Activated CD4-positive, alpha-beta memory T cell treated with anti-CD3 and anti-CD28 coated beads, Interleukin-2, amount 10 ng/mL, durations not matched to agents 7 days and 5 days (primary cell): ENCODE measurements at regions not wholly inside any gene's neighbourhood (a gene's known extent, or its start where the extent isn't known, plus 50 kb on each side); places are given as distances from the start of the nearest gene placed in this dataset.

Source experiments
- CTCF ChIA-PET: fragments of 350-600 bp; sonication (Branson Sonifier 250); formaldehyde crosslinking; loops from one replicate; lab custom pipeline; 2021; ENCODE audit warnings: antibody characterized with exemption, inconsistent platforms; lab: Charles Lee
- POLR2A ChIA-PET: fragments of 350-600 bp; sonication (Branson Sonifier 250); formaldehyde crosslinking; loops from one replicate; lab custom pipeline; 2021; ENCODE audit warnings: antibody characterized with exemption; lab: Charles Lee
- DNase-seq: peaks from one replicate; pipeline ENCODE4 v3.0.0-alpha.2; 2020
- H3K27ac Mint-ChIP-seq: one replicate; pipeline ENCODE4 v1.8.0; 2021; ENCODE audit warnings: mild to moderate bottlenecking, mixed read lengths
- H3K27me3 Mint-ChIP-seq: one replicate; pipeline ENCODE4 v1.8.0; 2021; ENCODE audit warnings: mixed read lengths
- H3K36me3 Mint-ChIP-seq: one replicate; pipeline ENCODE4 v1.8.0; 2021; ENCODE audit warnings: low read depth, mixed read lengths
- H3K4me1 Mint-ChIP-seq: one replicate; pipeline ENCODE4 v1.8.0; 2021; ENCODE audit warnings: mixed read lengths
- H3K4me3 Mint-ChIP-seq: one replicate; pipeline ENCODE4 v1.8.0; 2021; ENCODE audit warnings: mild to moderate bottlenecking, mixed read lengths
- H3K9me3 Mint-ChIP-seq: one replicate; pipeline ENCODE4 v1.8.0; 2021; ENCODE audit warnings: mixed read lengths

- Mint-ChIP-seq H3K27ac (no peak overlapping the region), H3K4me1 (no peaks in the 10 kb centered on the region), H3K36me3 (no peaks in the 10 kb centered on the region), H3K27me3 (no peaks in the 10 kb centered on the region), H3K9me3 (peaks cover 19% of the 10 kb centered on the region), H3K4me3 (no peak overlapping the region)
- ChIA-PET CTCF (no interaction called here), POLR2A (no interaction called here)
- no peak for DNase-seq
Observed at GRCh38 chr13:85698256-85698655, 101.0 kb downstream of the SLITRK6 start.

DNA sequence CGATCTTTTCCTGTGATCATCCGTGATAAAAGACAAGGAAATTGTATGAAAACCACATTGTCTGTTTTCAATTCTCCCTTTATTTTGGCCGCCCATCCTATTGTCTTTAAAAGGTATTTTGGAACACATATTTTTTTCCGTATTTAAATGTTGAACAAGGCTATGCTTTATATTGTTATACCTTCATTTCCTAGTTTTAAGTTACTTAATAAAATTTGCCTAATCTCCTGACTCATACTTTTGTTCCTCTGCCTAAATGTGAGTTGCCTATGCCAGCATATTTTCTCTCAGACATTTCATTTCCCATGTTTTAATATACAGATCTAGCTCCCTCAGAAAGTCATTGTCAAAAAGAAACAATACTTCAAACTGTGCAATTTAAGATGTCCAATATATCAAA, 104.2 kb downstream of the SLITRK6 start:
- Mint-ChIP-seq H3K4me3 (no peak overlapping the region), H3K27me3 (no peaks in the 10 kb centered on the region), H3K27ac (no peak overlapping the region), H3K36me3 (no peaks in the 10 kb centered on the region), H3K4me1 (no peaks in the 10 kb centered on the region), H3K9me3 (peaks cover 15% of the 10 kb centered on the region)
- POLR2A ChIA-PET, result no interaction called here
- CTCF ChIA-PET, result no interaction called here
- DNase-seq, result no peak

GRCh38 chr13:85693889-85694511, 105.2 kb downstream of the SLITRK6 start:
- H3K9me3 Mint-ChIP-seq, result peaks cover 11% of the 10 kb centered on the region
- ChIA-PET CTCF (no interaction called here), POLR2A (no interaction called here)
- no peaks in the 10 kb centered on the region for H3K27me3 Mint-ChIP-seq
- no peaks in the 10 kb centered on the region for H3K36me3 Mint-ChIP-seq
- H3K27ac Mint-ChIP-seq, result no peak overlapping the region
- H3K4me1 Mint-ChIP-seq, result no peaks in the 10 kb centered on the region
- DNase-seq, result no peak
- H3K4me3 Mint-ChIP-seq, result no peak overlapping the region

DNA sequence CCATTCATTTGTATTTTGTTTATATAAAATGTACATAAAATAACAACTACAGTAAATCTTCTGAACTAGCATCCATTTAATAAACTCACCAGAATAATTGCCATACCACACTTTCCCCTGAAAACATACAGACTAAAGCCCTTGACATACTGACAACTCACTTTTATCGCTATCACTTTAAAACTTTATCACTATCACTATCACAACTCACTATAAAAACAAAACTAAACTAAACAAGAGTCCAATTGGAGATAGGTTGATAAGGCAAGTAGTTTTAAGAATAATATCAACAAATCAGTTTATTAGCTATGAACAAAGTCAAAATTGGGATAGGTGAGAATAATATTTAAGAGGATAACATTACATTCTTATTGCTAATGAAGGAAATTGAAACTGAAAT, 108.9 kb downstream of the SLITRK6 start:
- H3K4me1 Mint-ChIP-seq, result no peaks in the 10 kb centered on the region
- no peak overlapping the region for H3K27ac Mint-ChIP-seq
- H3K9me3 Mint-ChIP-seq, result peaks cover 4% of the 10 kb centered on the region
- H3K27me3 Mint-ChIP-seq, result no peaks in the 10 kb centered on the region
- DNase-seq, result no peak
- H3K4me3 Mint-ChIP-seq, result no peak overlapping the region
- POLR2A ChIA-PET, result no interaction called here
- H3K36me3 Mint-ChIP-seq, result no peaks in the 10 kb centered on the region
- CTCF ChIA-PET, result no interaction called here

GRCh38 chr13:85685436-85685835, 113.8 kb downstream of the SLITRK6 start:
- peaks cover 3% of the 10 kb centered on the region for H3K9me3 Mint-ChIP-seq
- H3K36me3 Mint-ChIP-seq, result no peaks in the 10 kb centered on the region
- no peak overlapping the region for H3K4me3 Mint-ChIP-seq
- DNase-seq, result no peak
- no peak overlapping the region for H3K27ac Mint-ChIP-seq
- POLR2A ChIA-PET, result no interaction called here
- no peaks in the 10 kb centered on the region for H3K27me3 Mint-ChIP-seq
- CTCF ChIA-PET, result no interaction called here
- no peaks in the 10 kb centered on the region for H3K4me1 Mint-ChIP-seq

GRCh38 chr13:85675151-85675907, 123.9 kb downstream of the SLITRK6 start:
- Mint-ChIP-seq H3K27me3 (no peaks in the 10 kb centered on the region), H3K4me1 (no peaks in the 10 kb centered on the region), H3K27ac (no peak overlapping the region), H3K4me3 (no peak overlapping the region), H3K36me3 (no peaks in the 10 kb centered on the region), H3K9me3 (peaks cover 8% of the 10 kb centered on the region)
- ChIA-PET CTCF (no interaction called here), POLR2A (no interaction called here)
- DNase-seq, result no peak

DNA sequence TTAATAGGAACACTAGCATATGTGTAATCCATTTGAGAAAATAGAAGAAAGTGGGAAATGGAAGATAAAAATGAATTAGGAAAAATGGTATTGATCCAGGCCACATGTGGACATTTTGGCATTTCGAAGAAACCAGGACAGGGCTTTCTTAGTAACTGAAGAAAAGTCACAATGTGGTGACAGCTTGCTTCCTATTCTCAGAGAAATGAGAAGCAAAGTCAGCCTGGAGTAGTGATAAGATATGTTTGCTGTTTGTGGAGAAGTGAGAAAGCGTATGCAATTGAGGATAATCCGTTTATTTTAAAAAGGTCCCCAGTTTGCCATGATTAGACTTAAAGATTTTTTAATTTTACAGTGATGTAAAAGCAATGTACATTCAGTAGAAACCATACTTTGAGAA, 127.9 kb downstream of the SLITRK6 start:
- H3K4me3 Mint-ChIP-seq, result no peak overlapping the region
- no peaks in the 10 kb centered on the region for H3K27me3 Mint-ChIP-seq
- no peaks in the 10 kb centered on the region for H3K4me1 Mint-ChIP-seq
- ChIA-PET CTCF (no interaction called here), POLR2A (no interaction called here)
- H3K36me3 Mint-ChIP-seq, result no peaks in the 10 kb centered on the region
- DNase-seq, result no peak
- H3K9me3 Mint-ChIP-seq, result peaks cover 8% of the 10 kb centered on the region
- H3K27ac Mint-ChIP-seq, result no peak overlapping the region

GRCh38 chr13:85666356-85666755, 132.9 kb downstream of the SLITRK6 start:
- Mint-ChIP-seq H3K36me3 (no peaks in the 10 kb centered on the region), H3K4me3 (no peak overlapping the region), H3K27me3 (no peaks in the 10 kb centered on the region), H3K9me3 (no peaks in the 10 kb centered on the region), H3K27ac (no peak overlapping the region), H3K4me1 (no peaks in the 10 kb centered on the region)
- ChIA-PET POLR2A (no interaction called here), CTCF (no interaction called here)
- DNase-seq, result no peak

- Mint-ChIP-seq H3K36me3 (no peaks in the 10 kb centered on the region), H3K27ac (no peak overlapping the region), H3K4me3 (no peak overlapping the region), H3K27me3 (no peaks in the 10 kb centered on the region), H3K4me1 (no peaks in the 10 kb centered on the region), H3K9me3 (no peaks in the 10 kb centered on the region)
- CTCF ChIA-PET, result no interaction called here
- POLR2A ChIA-PET, result no interaction called here
- DNase-seq, result no peak
Observed at GRCh38 chr13:85665286-85665685, 133.9 kb downstream of the SLITRK6 start.

- H3K9me3 Mint-ChIP-seq, result no peaks in the 10 kb centered on the region
- H3K4me3 Mint-ChIP-seq, result no peak overlapping the region
- no peaks in the 10 kb centered on the region for H3K27me3 Mint-ChIP-seq
- no peak overlapping the region for H3K27ac Mint-ChIP-seq
- no peaks in the 10 kb centered on the region for H3K4me1 Mint-ChIP-seq
- DNase-seq, result no peak
- H3K36me3 Mint-ChIP-seq, result no peaks in the 10 kb centered on the region
- CTCF ChIA-PET, result no interaction called here
- POLR2A ChIA-PET, result no interaction called here
Observed at GRCh38 chr13:85663856-85664255, 135.4 kb downstream of the SLITRK6 start.

- ChIA-PET POLR2A (no interaction called here), CTCF (no interaction called here)
- H3K9me3 Mint-ChIP-seq, result no peaks in the 10 kb centered on the region
Observed at GRCh38 chr13:85662186-85662585, 137.0 kb downstream of the SLITRK6 start.

GRCh38 chr13:85661675-85662074, 137.5 kb downstream of the SLITRK6 start:
- Mint-ChIP-seq H3K4me3 (no peak overlapping the region), H3K27ac (no peak overlapping the region), H3K9me3 (no peaks in the 10 kb centered on the region), H3K27me3 (no peaks in the 10 kb centered on the region), H3K36me3 (no peaks in the 10 kb centered on the region), H3K4me1 (no peaks in the 10 kb centered on the region)
- ChIA-PET POLR2A (no interaction called here), CTCF (no interaction called here)
- DNase-seq, result no peak

More at GRCh38 chr13:85662186-85662585, 137.0 kb downstream of the SLITRK6 start:
- Mint-ChIP-seq H3K36me3 (no peaks in the 10 kb centered on the region), H3K27me3 (no peaks in the 10 kb centered on the region), H3K27ac (no peak overlapping the region), H3K4me1 (no peaks in the 10 kb centered on the region), H3K4me3 (no peak overlapping the region)
- no peak for DNase-seq

DNA sequence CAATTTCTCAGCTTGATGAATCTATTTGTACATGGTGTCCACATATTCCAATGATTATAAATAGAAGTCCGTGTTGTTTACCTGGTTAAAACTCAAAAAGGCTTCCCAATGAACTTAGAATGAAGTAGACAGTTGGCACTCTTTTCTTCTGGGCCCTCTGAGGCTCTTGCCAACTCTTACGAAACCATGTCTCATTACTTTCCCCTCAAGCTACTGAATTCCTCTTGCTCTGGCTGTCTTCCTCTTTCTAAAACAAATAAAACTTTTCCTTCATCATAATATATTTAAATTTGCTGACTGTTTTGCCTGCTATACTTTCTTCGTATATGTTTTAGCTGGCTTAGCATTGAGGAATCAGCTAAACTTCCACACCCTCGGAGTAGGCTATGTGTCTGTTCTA, 139.7 kb downstream of the SLITRK6 start:
- ChIA-PET CTCF (no interaction called here), POLR2A (no interaction called here)
- H3K4me1 Mint-ChIP-seq, result no peaks in the 10 kb centered on the region
- no peaks in the 10 kb centered on the region for H3K9me3 Mint-ChIP-seq
- H3K36me3 Mint-ChIP-seq, result no peaks in the 10 kb centered on the region
- DNase-seq, result no peak
- H3K27ac Mint-ChIP-seq, result no peak overlapping the region
- no peak overlapping the region for H3K4me3 Mint-ChIP-seq
- H3K27me3 Mint-ChIP-seq, result no peaks in the 10 kb centered on the region

GRCh38 chr13:85657942-85658341, 141.3 kb downstream of the SLITRK6 start:
- no peak for DNase-seq
- Mint-ChIP-seq H3K36me3 (no peaks in the 10 kb centered on the region), H3K9me3 (peaks cover under 1% of the 10 kb centered on the region), H3K4me3 (no peak overlapping the region), H3K27ac (no peak overlapping the region), H3K4me1 (no peaks in the 10 kb centered on the region), H3K27me3 (no peaks in the 10 kb centered on the region)
- CTCF ChIA-PET, result no interaction called here
- POLR2A ChIA-PET, result no interaction called here
